ENCODE measurements at regions not wholly inside any gene's neighbourhood (a gene's known extent, or its start where the extent isn't known, plus 50 kb on each side); places are given as distances from the start of the nearest gene placed in this dataset.

DNA sequence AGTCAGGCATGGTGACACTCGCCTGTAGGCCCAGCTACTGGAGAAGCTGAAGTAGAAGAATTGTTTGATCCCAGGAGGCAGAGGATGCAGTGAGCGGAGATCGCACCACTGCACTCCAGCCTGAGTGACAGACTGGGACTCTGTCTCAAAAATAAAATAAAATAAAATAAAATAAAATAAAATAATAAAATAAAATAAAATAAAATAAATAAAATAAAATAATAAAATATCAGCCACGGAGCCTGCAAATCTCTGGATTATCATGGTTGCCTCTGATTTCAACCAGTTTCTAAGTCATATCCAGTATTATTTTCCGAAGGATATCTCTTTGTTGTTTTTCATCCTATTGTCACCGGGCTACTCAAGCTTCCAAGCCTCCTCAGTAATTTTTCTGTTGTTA, 51.7 kb upstream of the FZD8 start:
- no peak overlapping the region for H3K4me3 ChIP-seq (ENCODE audit: low read depth, low read length)
- no peak for DNase-seq (ENCODE audit: low read depth)
- TF ChIP-seq, protein P1, sequence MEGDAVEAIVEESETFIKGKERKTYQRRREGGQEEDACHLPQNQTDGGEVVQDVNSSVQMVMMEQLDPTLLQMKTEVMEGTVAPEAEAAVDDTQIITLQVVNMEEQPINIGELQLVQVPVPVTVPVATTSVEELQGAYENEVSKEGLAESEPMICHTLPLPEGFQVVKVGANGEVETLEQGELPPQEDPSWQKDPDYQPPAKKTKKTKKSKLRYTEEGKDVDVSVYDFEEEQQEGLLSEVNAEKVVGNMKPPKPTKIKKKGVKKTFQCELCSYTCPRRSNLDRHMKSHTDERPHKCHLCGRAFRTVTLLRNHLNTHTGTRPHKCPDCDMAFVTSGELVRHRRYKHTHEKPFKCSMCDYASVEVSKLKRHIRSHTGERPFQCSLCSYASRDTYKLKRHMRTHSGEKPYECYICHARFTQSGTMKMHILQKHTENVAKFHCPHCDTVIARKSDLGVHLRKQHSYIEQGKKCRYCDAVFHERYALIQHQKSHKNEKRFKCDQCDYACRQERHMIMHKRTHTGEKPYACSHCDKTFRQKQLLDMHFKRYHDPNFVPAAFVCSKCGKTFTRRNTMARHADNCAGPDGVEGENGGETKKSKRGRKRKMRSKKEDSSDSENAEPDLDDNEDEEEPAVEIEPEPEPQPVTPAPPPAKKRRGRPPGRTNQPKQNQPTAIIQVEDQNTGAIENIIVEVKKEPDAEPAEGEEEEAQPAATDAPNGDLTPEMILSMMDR (IDR thresholded peaks at IDR 0.05; ENCODE audit: low read depth, low read length, missing control alignments): no peak
- in situ Hi-C loops (cut with HindIII; ENCODE audit: low sequenced_read_pairs): no loop called here

All from astrocyte of the cerebellum (primary cell).